Colonic mucosa (tissue), 4 donors: ENCODE measurements at regions not wholly inside any gene's neighbourhood (a gene's known extent, or its start where the extent isn't known, plus 50 kb on each side); places are given as distances from the start of the nearest gene placed in this dataset.

Experiments
- DNase-seq: peaks from one replicate; pipeline ENCODE4 v3.0.0-alpha.2; 2020
- H3K27ac ChIP-seq: fragments of 200-600 bp; one replicate; pipeline ENCODE4 v1.8.0; 2021
- H3K27me3 ChIP-seq: fragments of 200-600 bp; one replicate; pipeline ENCODE4 v1.8.0; 2021
- H3K36me3 ChIP-seq: fragments of 200-600 bp; one replicate; pipeline ENCODE4 v1.8.0; 2021
- H3K4me1 ChIP-seq: fragments of 200-600 bp; one replicate; pipeline ENCODE4 v1.8.0; 2021; ENCODE audit warnings: mild to moderate bottlenecking
- H3K4me3 ChIP-seq: fragments of 200-600 bp; one replicate; pipeline ENCODE4 v1.8.0; 2021
- H3K9ac ChIP-seq, 2 donors: one replicate each; pipeline ENCODE4 v1.7.0; 2013; ENCODE audit warnings: control low read depth in 2 of 2, low read depth in 2 of 2, low read length in 2 of 2
- H3K9me3 ChIP-seq: fragments of 200-600 bp; one replicate; pipeline ENCODE4 v1.8.0; 2021
- intact Hi-C: fragments of 100-400 bp; cut with DNase I; formaldehyde crosslinking; loops from one replicate; pipeline ENCODE4 v1.14.1; 2022
- TF ChIP-seq, protein P1 (sequence below): fragments of 200-600 bp; IDR thresholded peaks from one replicate; pipeline ENCODE4 v1.8.0; 2022; ENCODE audit warnings: antibody characterized with exemption, mild to moderate bottlenecking
- donor health status: healthy.
- donor health status: DM: no; HTN: no; CAD: no.
- donor health status: DM: no; HTN: no; CAD: no.

DNA sequence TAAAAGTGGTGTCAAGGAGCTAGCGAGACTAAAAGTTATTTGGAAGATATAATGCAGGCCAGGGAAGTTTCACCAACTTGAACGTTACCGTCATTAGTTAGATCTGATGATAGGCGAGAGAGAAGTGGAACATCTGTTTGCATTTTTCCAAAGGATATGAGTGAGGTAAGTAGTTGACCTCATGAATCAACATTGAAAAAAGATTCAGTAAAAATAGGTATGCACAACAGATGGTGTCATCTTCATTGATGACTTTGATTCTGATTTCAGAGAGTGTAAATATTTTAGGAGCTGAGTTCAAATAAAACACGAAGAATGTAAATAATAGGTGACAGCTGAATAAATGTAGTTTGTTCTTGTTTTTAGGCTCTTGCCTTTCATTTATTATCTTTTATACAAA, 998.9 kb upstream of the CDH6 start:
- Histone ChIP-seq H3K4me1 (no peaks in the 10 kb centered on the region), H3K27me3 (no peaks in the 10 kb centered on the region), H3K9ac (no peak overlapping the region), H3K4me3 (no peak overlapping the region), H3K36me3 (no peaks in the 10 kb centered on the region), H3K9me3 (no peaks in the 10 kb centered on the region), H3K27ac (no peak overlapping the region)
- no peak for DNase-seq
- intact Hi-C loops, result no loop called here
- TF ChIP-seq, protein P1, sequence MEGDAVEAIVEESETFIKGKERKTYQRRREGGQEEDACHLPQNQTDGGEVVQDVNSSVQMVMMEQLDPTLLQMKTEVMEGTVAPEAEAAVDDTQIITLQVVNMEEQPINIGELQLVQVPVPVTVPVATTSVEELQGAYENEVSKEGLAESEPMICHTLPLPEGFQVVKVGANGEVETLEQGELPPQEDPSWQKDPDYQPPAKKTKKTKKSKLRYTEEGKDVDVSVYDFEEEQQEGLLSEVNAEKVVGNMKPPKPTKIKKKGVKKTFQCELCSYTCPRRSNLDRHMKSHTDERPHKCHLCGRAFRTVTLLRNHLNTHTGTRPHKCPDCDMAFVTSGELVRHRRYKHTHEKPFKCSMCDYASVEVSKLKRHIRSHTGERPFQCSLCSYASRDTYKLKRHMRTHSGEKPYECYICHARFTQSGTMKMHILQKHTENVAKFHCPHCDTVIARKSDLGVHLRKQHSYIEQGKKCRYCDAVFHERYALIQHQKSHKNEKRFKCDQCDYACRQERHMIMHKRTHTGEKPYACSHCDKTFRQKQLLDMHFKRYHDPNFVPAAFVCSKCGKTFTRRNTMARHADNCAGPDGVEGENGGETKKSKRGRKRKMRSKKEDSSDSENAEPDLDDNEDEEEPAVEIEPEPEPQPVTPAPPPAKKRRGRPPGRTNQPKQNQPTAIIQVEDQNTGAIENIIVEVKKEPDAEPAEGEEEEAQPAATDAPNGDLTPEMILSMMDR, result no peak

DNA sequence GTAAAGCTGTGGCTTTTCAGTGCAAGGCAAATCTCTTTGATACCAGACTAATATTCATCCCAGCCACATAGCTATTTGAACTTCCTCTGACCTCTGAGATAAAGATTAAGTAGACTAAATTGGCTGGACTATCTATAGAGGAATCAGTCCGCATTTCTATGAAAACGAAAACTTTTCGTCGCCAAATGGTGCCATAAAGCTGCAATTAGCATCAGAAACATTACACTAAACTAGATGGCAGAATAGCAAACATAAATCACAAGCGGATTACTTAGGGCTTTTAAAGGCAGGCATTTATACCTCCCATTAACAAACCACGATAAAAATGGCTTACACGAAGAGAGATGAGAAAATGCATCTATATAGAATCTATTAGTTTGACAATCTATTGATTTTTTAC, 1009.7 kb upstream of the CDH6 start:
- Histone ChIP-seq H3K36me3 (no peaks in the 10 kb centered on the region), H3K4me1 (no peaks in the 10 kb centered on the region), H3K27ac (no peak overlapping the region), H3K9me3 (no peaks in the 10 kb centered on the region), H3K4me3 (no peak overlapping the region), H3K27me3 (no peaks in the 10 kb centered on the region), H3K9ac (no peak overlapping the region)
- intact Hi-C loops, result no loop called here
- no peak for DNase-seq
- TF ChIP-seq, protein P1, result no peak

DNA sequence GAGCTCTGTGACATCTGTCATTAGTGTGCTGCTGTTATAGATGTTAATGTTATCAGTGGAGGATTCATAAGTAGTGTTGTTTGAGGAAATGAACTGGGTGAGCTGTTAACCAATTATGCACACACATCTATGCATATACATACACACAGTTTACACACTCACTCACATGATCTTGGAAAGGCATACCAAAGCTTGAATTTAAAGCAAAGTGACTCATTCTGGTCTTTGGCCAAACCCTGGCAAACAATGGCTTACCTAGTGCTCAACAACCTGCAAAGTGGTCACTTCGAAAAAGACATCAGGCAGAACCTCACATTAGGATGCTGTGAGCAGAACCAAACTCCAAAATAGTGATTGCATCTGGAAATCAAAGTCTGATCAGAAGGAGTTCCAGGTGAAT, 1037.3 kb upstream of the CDH6 start:
- DNase-seq, result no peak
- Histone ChIP-seq H3K4me1 (no peaks in the 10 kb centered on the region), H3K9ac (no peak overlapping the region), H3K27ac (no peak overlapping the region), H3K4me3 (no peak overlapping the region), H3K27me3 (no peaks in the 10 kb centered on the region), H3K36me3 (no peaks in the 10 kb centered on the region), H3K9me3 (no peaks in the 10 kb centered on the region)
- intact Hi-C loops, result no loop called here
- TF ChIP-seq, protein P1, result no peak

DNA sequence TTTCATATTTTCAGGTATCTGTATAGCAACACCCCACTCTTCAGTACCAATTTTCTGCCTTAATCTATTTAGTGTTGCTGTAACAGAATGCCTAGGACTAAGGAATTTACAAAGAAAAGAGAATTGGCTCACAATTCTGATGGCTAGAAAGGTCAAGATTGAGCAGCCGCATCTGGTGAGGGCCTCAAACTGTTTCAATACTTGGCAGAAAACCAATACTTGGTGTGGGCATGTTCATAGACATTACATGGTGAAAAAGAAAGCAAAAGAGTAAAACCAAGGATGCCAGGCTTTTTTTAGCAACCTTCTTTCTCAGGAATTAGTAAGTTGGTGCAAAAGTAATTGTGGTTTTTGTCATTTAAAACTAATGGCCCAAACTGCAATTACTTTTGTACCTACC, 1041.1 kb upstream of the CDH6 start:
- Histone ChIP-seq H3K36me3 (no peaks in the 10 kb centered on the region), H3K9me3 (no peaks in the 10 kb centered on the region), H3K4me3 (no peak overlapping the region), H3K27ac (no peak overlapping the region), H3K9ac (no peak overlapping the region), H3K4me1 (no peaks in the 10 kb centered on the region), H3K27me3 (no peaks in the 10 kb centered on the region)
- DNase-seq, result no peak
- TF ChIP-seq, protein P1, result no peak
- intact Hi-C loops, result no loop called here

DNA sequence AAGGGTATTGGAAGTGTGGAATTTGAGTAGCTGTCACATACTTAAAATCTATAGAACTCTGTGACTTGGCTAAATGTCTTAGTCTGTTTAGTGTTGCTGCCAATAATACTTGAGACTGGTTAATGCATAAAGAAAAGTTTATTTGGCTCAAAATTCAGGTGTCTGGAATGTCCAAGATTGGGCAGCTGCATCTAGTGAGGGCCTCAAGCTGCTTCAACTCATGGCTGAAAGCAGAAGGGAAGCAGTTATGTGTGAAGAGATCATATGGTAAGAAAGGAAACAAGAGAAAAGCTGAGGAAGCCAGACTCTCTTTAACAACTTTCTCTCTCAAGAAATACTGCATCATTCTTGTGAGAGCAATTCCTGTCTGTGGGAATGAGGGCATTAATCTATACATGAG, 1043.3 kb upstream of the CDH6 start:
- H3K9ac ChIP-seq, result no peak overlapping the region
- H3K27me3 ChIP-seq, result no peaks in the 10 kb centered on the region
- TF ChIP-seq, protein P1, result no peak
- H3K4me1 ChIP-seq, result no peaks in the 10 kb centered on the region
- H3K4me3 ChIP-seq, result no peak overlapping the region
- H3K9me3 ChIP-seq, result no peaks in the 10 kb centered on the region
- no peak for DNase-seq
- intact Hi-C loops, result no loop called here
- no peak overlapping the region for H3K27ac ChIP-seq
- H3K36me3 ChIP-seq, result no peaks in the 10 kb centered on the region

DNA sequence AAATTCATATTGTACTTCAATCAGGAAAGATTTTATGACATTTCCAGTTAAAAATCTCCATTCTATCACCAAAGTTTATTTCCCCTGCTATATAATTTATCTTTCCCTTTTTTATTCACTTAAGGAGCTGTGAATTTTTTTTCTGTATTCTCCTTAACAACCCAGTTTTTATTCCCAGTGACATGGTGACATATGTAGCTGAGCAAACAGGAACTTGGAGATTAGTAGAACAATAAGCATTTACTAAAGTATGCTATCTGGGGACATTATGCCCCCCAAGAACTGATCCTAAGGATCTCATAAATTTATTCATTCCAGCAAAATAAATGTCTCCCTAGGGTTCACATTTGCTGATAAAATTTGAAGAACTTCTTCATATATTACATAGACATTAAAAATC, 1044.0 kb upstream of the CDH6 start:
- Histone ChIP-seq H3K9ac (no peak overlapping the region), H3K27ac (no peak overlapping the region), H3K4me1 (no peaks in the 10 kb centered on the region), H3K27me3 (no peaks in the 10 kb centered on the region), H3K36me3 (no peaks in the 10 kb centered on the region), H3K4me3 (no peak overlapping the region), H3K9me3 (no peaks in the 10 kb centered on the region)
- TF ChIP-seq, protein P1, result no peak
- intact Hi-C loops, result no loop called here
- no peak for DNase-seq
